Adrenal gland (tissue), 9 donors: ENCODE measurements at regions not wholly inside any gene's neighbourhood (a gene's known extent, or its start where the extent isn't known, plus 50 kb on each side); places are given as distances from the start of the nearest gene placed in this dataset.

Experiments
- DNase-seq, 7 donors: peaks; one replicate each; pipeline ENCODE4 v3.0.0-alpha.2; 2019 to 2020
- H3K27ac ChIP-seq, 5 donors: fragments of 200-600 bp; sonication (generic) in 4 of 5; 1 replicate in 3 of 5; 2 replicates in 2 of 5; pipeline versions ENCODE4 v1.5.1 to v1.8.0; 2016 to 2020; ENCODE audit warnings: mild to moderate bottlenecking in 1 of 5
- H3K27me3 ChIP-seq: fragments of 200-600 bp; 2 replicates; pipeline ENCODE4 v1.8.0; 2021
- H3K36me3 ChIP-seq, 2 donors: fragments of 200-600 bp; replicated peaks in 1 of 2; 1 replicate in 1 of 2; 2 replicates in 1 of 2; pipeline versions ENCODE4 v1.5.1 to v1.8.0; 2018 to 2022
- H3K4me1 ChIP-seq, 2 donors: fragments of 200-600 bp; replicated peaks in 1 of 2; 1 replicate in 1 of 2; 2 replicates in 1 of 2; pipeline versions ENCODE4 v1.5.1 to v1.8.0; 2018 to 2021
- H3K4me3 ChIP-seq, 4 donors: fragments of 200-600 bp; sonication (generic) in 3 of 4; one replicate each; pipeline ENCODE4 v1.5.1; 2016 to 2018
- H3K9me3 ChIP-seq, 3 donors: fragments of 200-600 bp; sonication (generic) in 1 of 3; replicated peaks in 1 of 3; 1 replicate in 2 of 3; 2 replicates in 1 of 3; pipeline versions ENCODE4 v1.5.1 to v1.8.0; 2016 to 2021
- POLR2A ChIP-seq, 2 donors: fragments of 450-650 bp; IDR thresholded peaks; one replicate each; pipeline ENCODE4 v1.6.1; 2017; ENCODE audit warnings: antibody characterized with exemption in 2 of 2, mild to moderate bottlenecking in 2 of 2, moderate library complexity in 1 of 2
- WGBS, 4 donors: extraction: QIAGEN DNeasy Blood & Tissue Kit in 2 of 4; methylation state at CpG; one replicate each; pipeline versions ENCODE4 v1.1.5 to v1.1.7; 2013 to 2017; 5-methylcytosine and 5-hydroxymethylcytosine counted together
- intact Hi-C, 2 donors: fragments of 100-400 bp; cut with DNase I; formaldehyde crosslinking; loops; one replicate each; pipeline versions ENCODE4 v1.14.1 to v1.15.0; 2022 to 2023
- TF ChIP-seq, protein P1 (sequence below), 6 experiments: fragments of 450-650 bp in 4 of 6; fragments of 200-600 bp in 2 of 6; sonication (generic) in 1 of 6; IDR thresholded peaks; 1 replicate in 5 of 6; 2 replicates in 1 of 6; pipeline versions ENCODE4 v1.5.1 to v1.8.0; 2016 to 2021; ENCODE audit warnings: antibody characterized with exemption in 6 of 6, mild to moderate bottlenecking in 2 of 6, moderate library complexity in 1 of 6
- donor health status: healthy with polysubstance abuse.
- donor health status: Bipolar disorder and iron deficiency.
- donor health status: DM: yes; HTN: yes; CAD: no.
- donor health status: DM: no; HTN: no; CAD: no.
- donor health status: DM: no; HTN: no; CAD: no.

DNA sequence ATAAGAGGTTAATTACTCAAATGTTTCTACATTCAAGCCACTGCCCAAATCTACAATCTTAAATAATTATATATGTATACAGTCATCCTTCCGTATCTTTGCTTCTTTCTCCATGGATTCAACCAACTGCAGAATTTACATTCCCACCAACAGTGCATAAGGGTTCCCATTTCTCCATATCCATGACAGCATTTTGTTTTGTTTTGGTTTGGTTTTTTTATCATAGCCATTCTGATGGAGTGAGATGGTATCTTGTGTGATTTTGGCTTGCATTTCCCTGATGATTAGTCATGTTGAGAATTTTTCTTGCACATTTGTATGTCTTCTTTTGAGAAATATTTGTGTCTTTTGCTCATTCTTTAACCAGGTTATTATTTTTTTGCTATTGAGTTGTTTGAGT lies 198.5 kb downstream of the C6orf118 start:
- Histone ChIP-seq H3K4me1 (no peaks in the 10 kb centered on the region), H3K4me3 (no peak overlapping the region), H3K36me3 (no peaks in the 10 kb centered on the region), H3K27me3 (no peaks in the 10 kb centered on the region), H3K27ac (no peak overlapping the region), H3K9me3 (no peaks in the 10 kb centered on the region)
- TF ChIP-seq, protein P1, sequence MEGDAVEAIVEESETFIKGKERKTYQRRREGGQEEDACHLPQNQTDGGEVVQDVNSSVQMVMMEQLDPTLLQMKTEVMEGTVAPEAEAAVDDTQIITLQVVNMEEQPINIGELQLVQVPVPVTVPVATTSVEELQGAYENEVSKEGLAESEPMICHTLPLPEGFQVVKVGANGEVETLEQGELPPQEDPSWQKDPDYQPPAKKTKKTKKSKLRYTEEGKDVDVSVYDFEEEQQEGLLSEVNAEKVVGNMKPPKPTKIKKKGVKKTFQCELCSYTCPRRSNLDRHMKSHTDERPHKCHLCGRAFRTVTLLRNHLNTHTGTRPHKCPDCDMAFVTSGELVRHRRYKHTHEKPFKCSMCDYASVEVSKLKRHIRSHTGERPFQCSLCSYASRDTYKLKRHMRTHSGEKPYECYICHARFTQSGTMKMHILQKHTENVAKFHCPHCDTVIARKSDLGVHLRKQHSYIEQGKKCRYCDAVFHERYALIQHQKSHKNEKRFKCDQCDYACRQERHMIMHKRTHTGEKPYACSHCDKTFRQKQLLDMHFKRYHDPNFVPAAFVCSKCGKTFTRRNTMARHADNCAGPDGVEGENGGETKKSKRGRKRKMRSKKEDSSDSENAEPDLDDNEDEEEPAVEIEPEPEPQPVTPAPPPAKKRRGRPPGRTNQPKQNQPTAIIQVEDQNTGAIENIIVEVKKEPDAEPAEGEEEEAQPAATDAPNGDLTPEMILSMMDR (IDR thresholded peaks at IDR 0.05): no peak
- TF ChIP-seq POLR2A (IDR thresholded peaks at IDR 0.05): no peak
- 62 to 91% (median 76%) methylated on average over 1 of the region's 1 CpG for WGBS, 4 donors
- intact Hi-C loops: no loop called here
- no peak for DNase-seq

DNA sequence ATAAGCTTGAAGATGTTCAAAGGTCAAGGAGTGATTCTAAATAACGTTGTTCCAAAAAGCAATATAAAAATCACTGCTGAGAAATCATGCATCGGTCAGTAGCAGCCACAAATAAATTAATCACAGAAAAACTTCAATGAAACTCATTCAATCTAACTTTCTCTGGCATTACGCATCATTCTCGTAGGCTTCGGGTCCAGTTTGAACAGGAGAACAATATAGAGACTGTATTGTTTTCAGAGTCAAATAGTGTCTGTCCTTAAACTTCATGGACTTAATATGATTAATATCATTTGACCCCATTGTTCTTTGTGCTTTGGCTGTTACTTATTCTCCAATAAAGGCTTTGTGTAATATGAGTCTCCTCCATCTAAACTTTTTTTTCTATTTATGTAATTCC lies 200.4 kb downstream of the C6orf118 start:
- H3K9me3 ChIP-seq: no peaks in the 10 kb centered on the region
- no peaks in the 10 kb centered on the region for H3K36me3 ChIP-seq
- H3K4me1 ChIP-seq: no peaks in the 10 kb centered on the region
- no peak for DNase-seq
- no peak overlapping the region for H3K4me3 ChIP-seq
- TF ChIP-seq POLR2A (IDR thresholded peaks at IDR 0.05): no peak
- TF ChIP-seq, protein P1 (IDR thresholded peaks at IDR 0.05): no peak
- 66 to 71% (median 67%) methylated on average over 5 of the region's 5 CpGs for WGBS, 4 donors
- H3K27me3 ChIP-seq: no peaks in the 10 kb centered on the region
- no peak overlapping the region for H3K27ac ChIP-seq
- intact Hi-C loops: no loop called here

GRCh38 chr6:165106261-165106660 lies 203.1 kb downstream of the C6orf118 start:
- Histone ChIP-seq H3K4me3 (no peak overlapping the region), H3K4me1 (no peaks in the 10 kb centered on the region), H3K36me3 (no peaks in the 10 kb centered on the region), H3K27me3 (no peaks in the 10 kb centered on the region), H3K27ac (no peak overlapping the region), H3K9me3 (no peaks in the 10 kb centered on the region)
- TF ChIP-seq POLR2A (IDR thresholded peaks at IDR 0.05): no peak
- TF ChIP-seq, protein P1 (IDR thresholded peaks at IDR 0.05): no peak
- WGBS, 4 donors: 77 to 88% (median 84%) methylated on average over 2 of the region's 2 CpGs
- no peak for DNase-seq
- intact Hi-C loops: no loop called here

- DNase-seq: no peak
- Histone ChIP-seq H3K27me3 (no peaks in the 10 kb centered on the region), H3K9me3 (no peaks in the 10 kb centered on the region), H3K36me3 (no peaks in the 10 kb centered on the region), H3K4me1 (no peaks in the 10 kb centered on the region), H3K27ac (no peak overlapping the region), H3K4me3 (no peak overlapping the region)
- WGBS, 4 donors: 66 to 92% (median 85%) methylated on average over 4 of the region's 4 CpGs
- TF ChIP-seq, protein P1 (IDR thresholded peaks at IDR 0.05): no peak
- TF ChIP-seq POLR2A (IDR thresholded peaks at IDR 0.05): no peak
- intact Hi-C loops: no loop called here
Measured at GRCh38 chr6:165098165-165098564, 211.2 kb downstream of the C6orf118 start.
